K562 (cell line): ENCODE measurements at regions not wholly inside any gene's neighbourhood (a gene's known extent, or its start where the extent isn't known, plus 50 kb on each side); places are given as distances from the start of the nearest gene placed in this dataset.

Source experiments
- ATAC-seq: fragments of 200-7000 bp; cut with Tn5 transposase; 3 replicates; pipeline ENCODE4 v1.9.1; 2020; ENCODE audit warnings: moderate library complexity
- BruUV-seq: library from RNA; stranded (reverse); fragments of 400-500 nt; replicated peaks from 2 replicates; lab custom pipeline; 2021; lab: Mats Ljungman, UMichigan
- CTCF ChIA-PET: fragments of 300-600 bp; formaldehyde crosslinking; extraction: SDS; loops from one replicate; lab custom pipeline; 2021; ENCODE audit warnings: low intra/inter-chr PET ratio; lab: Yijun Ruan, JAX
- POLR2A ChIA-PET: fragments of 300-600, 350-650 bp; sonication (Branson Sonifier 250); formaldehyde crosslinking; extraction: SDS; loops from one replicate; lab custom pipeline; 2021; ENCODE audit warnings: antibody characterized with exemption, inconsistent platforms; lab: Yijun Ruan, JAX
- DNase-seq, 4 experiments: peaks; one replicate each; pipeline versions ENCODE4 v3.0.0 to v3.0.0-alpha.2; 2011 to 2018; ENCODE audit warnings: low spot score in 3 of 4, mixed read lengths in 3 of 4; ENCODE audit errors: extremely low read depth in 1 of 4
- FAIRE-seq: peaks from 2 replicates; lab custom pipeline; 2011; peaks lifted over from hg19 to GRCh38; lab: Jason Lieb, UNC
- H2AFZ ChIP-seq: 2 replicates; pipeline ENCODE4 v1.6.0; 2011; ENCODE audit warnings: low read depth, low read length, control low read depth, inconsistent platforms
- H3K27ac ChIP-seq: fragments of 200-600 bp; 3 replicates; pipeline ENCODE4 v1.8.0; 2011; ENCODE audit warnings: low read depth, mild to moderate bottlenecking, control low read depth, inconsistent platforms, low read length, moderate library complexity, mixed read lengths; ENCODE audit errors: extremely low read depth
- H3K27me3 ChIP-seq, 2 experiments: fragments of 300-600 bp in 1 of 2; 2 replicates in 1 of 2; 3 replicates in 1 of 2; pipeline versions ENCODE4 v1.6.0 to v1.8.0; 2011; ENCODE audit warnings: inconsistent platforms in 2 of 2, low read length in 2 of 2, mild to moderate bottlenecking in 1 of 2, mixed read lengths in 1 of 2, moderate library complexity in 1 of 2; ENCODE audit not compliant: control insufficient read depth in 2 of 2, insufficient read depth in 2 of 2
- H3K36me3 ChIP-seq: fragments of 300-600 bp; 3 replicates; pipeline ENCODE4 v1.8.0; 2011; ENCODE audit warnings: mild to moderate bottlenecking, low read length, inconsistent platforms; ENCODE audit not compliant: control insufficient read depth, insufficient read depth
- H3K4me1 ChIP-seq, 2 experiments: fragments of 200-600 bp in 1 of 2; replicated peaks in 1 of 2; 2 replicates in 1 of 2; 3 replicates in 1 of 2; pipeline versions ENCODE4 v1.5.1 to v1.8.0; 2011; ENCODE audit warnings: inconsistent platforms in 2 of 2, low read length in 2 of 2, mild to moderate bottlenecking in 1 of 2, mixed read lengths in 1 of 2, moderate library complexity in 1 of 2; ENCODE audit not compliant: control insufficient read depth in 2 of 2, insufficient read depth in 2 of 2
- H3K4me2 ChIP-seq: 2 replicates; pipeline ENCODE4 v1.6.1; 2011; ENCODE audit warnings: low read length, control low read depth, inconsistent platforms, mixed read lengths; ENCODE audit not compliant: insufficient read depth
- H3K4me3 ChIP-seq: fragments of 200-600 bp; sonication (generic), shearing (Covaris generic); 2 replicates; pipeline ENCODE4 v1.5.1; 2016; ENCODE audit warnings: control low read depth, inconsistent platforms
- H3K79me2 ChIP-seq: fragments of 200-600 bp; 3 replicates; pipeline ENCODE4 v1.8.0; 2011; ENCODE audit warnings: low read length, inconsistent platforms; ENCODE audit not compliant: control insufficient read depth, insufficient read depth
- H3K9ac ChIP-seq, 2 experiments: 2 replicates each; pipeline versions ENCODE4 v1.6.0 to v1.6.1; 2011; ENCODE audit warnings: low read depth in 2 of 2, low read length in 2 of 2, control low read depth in 1 of 2, inconsistent platforms in 1 of 2, mild to moderate bottlenecking in 1 of 2, mixed read lengths in 1 of 2; ENCODE audit not compliant: insufficient read depth in 1 of 2
- H3K9me1 ChIP-seq: one replicate; pipeline ENCODE4 v1.6.0; 2011; ENCODE audit warnings: inconsistent platforms, mild to moderate bottlenecking, low read length, moderate library complexity; ENCODE audit not compliant: control insufficient read depth, insufficient read depth
- H3K9me3 ChIP-seq: replicated peaks from 2 replicates; pipeline ENCODE4 v1.5.1; 2011; ENCODE audit warnings: low read depth, low read length, inconsistent platforms; ENCODE audit not compliant: control insufficient read depth, insufficient read depth
- H4K20me1 ChIP-seq: replicated peaks from 2 replicates; pipeline ENCODE4 v1.6.1; 2011; ENCODE audit warnings: low read length, inconsistent platforms, mixed read lengths; ENCODE audit not compliant: control insufficient read depth, insufficient read depth
- ELF1 ChIP-seq: fragments of 200-800 bp; sonication (Bioruptor generic); IDR thresholded peaks from 2 replicates; pipeline ENCODE4 v1.6.1; 2016; ENCODE audit warnings: missing genetic modification characterization, missing compliant biosample characterization
- HES1 ChIP-seq: fragments of 450-650 bp; IDR thresholded peaks from 2 replicates; pipeline ENCODE4 v1.6.1; 2016; ENCODE audit warnings: low read depth, mild to moderate bottlenecking, moderate library complexity
- HIVEP1 ChIP-seq: fragments of 250-450 bp; sonication (Bioruptor Pico); IDR thresholded peaks from 2 replicates; pipeline ENCODE4 v1.4.0; 2020; ENCODE audit warnings: mild to moderate bottlenecking
- HOXB6 ChIP-seq: fragments of 250-450 bp; sonication (Bioruptor Pico); IDR thresholded peaks from 2 replicates; pipeline ENCODE4 v1.5.1; 2022; ENCODE audit warnings: mild to moderate bottlenecking, borderline replicate concordance
- L3MBTL2 ChIP-seq: fragments of 450-650 bp; IDR thresholded peaks from 2 replicates; pipeline ENCODE4 v1.6.1; 2016; ENCODE audit warnings: mild to moderate bottlenecking, moderate library complexity
- NBN ChIP-seq: fragments of 450-650 bp; IDR thresholded peaks from 2 replicates; pipeline ENCODE4 v1.6.1; 2016; ENCODE audit warnings: low read depth, mild to moderate bottlenecking
- NCOA2 ChIP-seq, 2 experiments: fragments of 450-650 bp; IDR thresholded peaks; 2 replicates each; pipeline ENCODE4 v1.6.1; 2018; ENCODE audit warnings: mild to moderate bottlenecking in 2 of 2, moderate library complexity in 1 of 2; ENCODE audit not compliant: partially characterized antibody in 2 of 2
- WGBS: fragments of 100-300 bp; shearing (Covaris generic); methylation state at CpG from one replicate; pipeline ENCODE4 v1.1.6; 2016; ENCODE audit warnings: low coverage, mixed read lengths; ENCODE audit not compliant: insufficient coverage; ENCODE audit errors: missing lambda C conversion rate; 5-methylcytosine and 5-hydroxymethylcytosine counted together
- in situ Hi-C: fragments of 300-500 bp; cut with MboI; formaldehyde crosslinking; loops from 4 replicates; pipeline ENCODE4 v1.15.0; 2018; ENCODE audit warnings: inconsistent platforms, mixed read lengths
- intact Hi-C: fragments of 100-400 bp; cut with micrococcal nuclease; formaldehyde crosslinking; loops from 2 replicates; pipeline ENCODE4 v1.14.2; 2022
- TF ChIP-seq, protein P1 (sequence below): fragments of 450-650 bp; IDR thresholded peaks from 2 replicates; pipeline ENCODE4 v1.6.1; 2017; ENCODE audit warnings: mild to moderate bottlenecking, moderate library complexity

- no peaks in the 10 kb centered on the region for H4K20me1 ChIP-seq
- no peaks in the 10 kb centered on the region for H3K9me3 ChIP-seq
- no peaks in the 10 kb centered on the region for H3K4me1 ChIP-seq
- H3K4me2 ChIP-seq, result no peak overlapping the region
- H3K4me3 ChIP-seq, result no peak overlapping the region
- TF ChIP-seq HIVEP1 (CRISPR knock-in tag), result no peak
- TF ChIP-seq HES1, result no peak
- TF ChIP-seq, protein P1, sequence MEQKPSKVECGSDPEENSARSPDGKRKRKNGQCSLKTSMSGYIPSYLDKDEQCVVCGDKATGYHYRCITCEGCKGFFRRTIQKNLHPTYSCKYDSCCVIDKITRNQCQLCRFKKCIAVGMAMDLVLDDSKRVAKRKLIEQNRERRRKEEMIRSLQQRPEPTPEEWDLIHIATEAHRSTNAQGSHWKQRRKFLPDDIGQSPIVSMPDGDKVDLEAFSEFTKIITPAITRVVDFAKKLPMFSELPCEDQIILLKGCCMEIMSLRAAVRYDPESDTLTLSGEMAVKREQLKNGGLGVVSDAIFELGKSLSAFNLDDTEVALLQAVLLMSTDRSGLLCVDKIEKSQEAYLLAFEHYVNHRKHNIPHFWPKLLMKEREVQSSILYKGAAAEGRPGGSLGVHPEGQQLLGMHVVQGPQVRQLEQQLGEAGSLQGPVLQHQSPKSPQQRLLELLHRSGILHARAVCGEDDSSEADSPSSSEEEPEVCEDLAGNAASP, result no peak
- no peaks in the 10 kb centered on the region for H3K36me3 ChIP-seq
- H3K9me1 ChIP-seq, result no peaks in the 10 kb centered on the region
- no peak overlapping the region for H3K9ac ChIP-seq
- in situ Hi-C loops (no loop called here), intact Hi-C loops (loop anchor here (10.0 kb wide), 1 partner anchor 133 kb away; no protein-coding TSS in a partner anchor)
- ChIA-PET CTCF (no interaction called here), POLR2A (interaction anchor here (0.6 kb wide), 1 partner anchor 409 kb away, joined by 3 read pairs; no protein-coding TSS in a partner anchor)
- ATAC-seq, result no peak
- no peak for FAIRE-seq
- no peak overlapping the region for H2AFZ ChIP-seq
- no peak overlapping the region for H3K27ac ChIP-seq
- WGBS, result 0% methylated on average over 3 of the region's 3 CpGs
- no peak for DNase-seq
- H3K27me3 ChIP-seq, result no peaks in the 10 kb centered on the region
- no TSS peak for BruUV-seq
- no peaks in the 10 kb centered on the region for H3K79me2 ChIP-seq
Observed at GRCh38 chr9:19511694-19512093, 102.9 kb downstream of the ACER2 start.

GRCh38 chr9:19510907-19511306, 102.1 kb downstream of the ACER2 start:
- no peak for TF ChIP-seq NBN
- TF ChIP-seq ELF1 (tag), result no peak
- TF ChIP-seq NCOA2 (IDR thresholded peaks at IDR 0.05; ENCODE audit: partially characterized antibody in 2 of 2), result no peak
- no peak for TF ChIP-seq L3MBTL2
- no peak for TF ChIP-seq HOXB6 (CRISPR knock-in tag)
- in situ Hi-C loops (no loop called here), intact Hi-C loops (loop anchor here (10.0 kb wide), 1 partner anchor 134 kb away; no protein-coding TSS in a partner anchor)
- Histone ChIP-seq H3K4me2 (no peak overlapping the region), H3K9me1 (no peaks in the 10 kb centered on the region), H3K27ac (no peak overlapping the region), H3K4me3 (no peak overlapping the region), H3K9ac (no peak overlapping the region), H3K4me1 (no peaks in the 10 kb centered on the region), H4K20me1 (no peaks in the 10 kb centered on the region), H3K36me3 (no peaks in the 10 kb centered on the region), H3K9me3 (no peaks in the 10 kb centered on the region), H3K79me2 (no peaks in the 10 kb centered on the region), H2AFZ (no peak overlapping the region), H3K27me3 (no peaks in the 10 kb centered on the region)
- DNase-seq (no peak), FAIRE-seq (no peak), ATAC-seq (no peak)
- ChIA-PET CTCF (no interaction called here), POLR2A (no interaction called here)
- BruUV-seq, result no TSS peak
- WGBS, result 24% methylated on average over 4 of the region's 4 CpGs
